AG09319 (cell line): ENCODE measurements at regions not wholly inside any gene's neighbourhood (a gene's known extent, or its start where the extent isn't known, plus 50 kb on each side); places are given as distances from the start of the nearest gene placed in this dataset.

Experiments
- DNase-seq: peaks from one replicate; pipeline ENCODE4 v3.0.0-alpha.2; 2010; ENCODE audit warnings: low read depth; ENCODE audit errors: extremely low read depth
- CTCF ChIP-seq: IDR thresholded peaks from 2 replicates; pipeline ENCODE4 v1.5.1; 2011; ENCODE audit warnings: low read depth, mild to moderate bottlenecking, inconsistent platforms, low read length, moderate library complexity

GRCh38 chr7:54859545-54859944, 100.5 kb upstream of the SEC61G start:
- TF ChIP-seq CTCF: no peak
- no peak for DNase-seq

- no peak for TF ChIP-seq CTCF
- DNase-seq: no peak
Observed at GRCh38 chr7:54860003-54860775, 101.2 kb upstream of the SEC61G start.

GRCh38 chr7:54860843-54861242, 101.8 kb upstream of the SEC61G start:
- no peak for TF ChIP-seq CTCF
- no peak for DNase-seq

GRCh38 chr7:54864663-54865062, 105.7 kb upstream of the SEC61G start:
- no peak for TF ChIP-seq CTCF
- no peak for DNase-seq

- no peak for DNase-seq
- TF ChIP-seq CTCF: no peak
Observed at GRCh38 chr7:54869523-54869922, 110.5 kb upstream of the SEC61G start.

- TF ChIP-seq CTCF: no peak
- DNase-seq: no peak
Observed at GRCh38 chr7:54874804-54875203, 115.8 kb upstream of the SEC61G start.

- DNase-seq: no peak
- no peak; the same call in none of the 2 replicates for TF ChIP-seq CTCF
Observed at GRCh38 chr7:54877683-54878082, 118.7 kb upstream of the SEC61G start.
